MM.1S (cell line): ENCODE measurements at regions not wholly inside any gene's neighbourhood (a gene's known extent, or its start where the extent isn't known, plus 50 kb on each side); places are given as distances from the start of the nearest gene placed in this dataset.

Source experiments
- DNase-seq: peaks from one replicate; pipeline ENCODE4 v3.0.0-alpha.2; 2015
- H2AFZ ChIP-seq: fragments of 300-600 bp; sonication (generic); 2 replicates; pipeline ENCODE4 v1.6.0; 2016; ENCODE audit warnings: antibody characterized with exemption, low read length
- H3F3A ChIP-seq: fragments of 300-600 bp; sonication (generic); 2 replicates; pipeline ENCODE4 v1.6.1; 2016; ENCODE audit warnings: mild to moderate bottlenecking, antibody characterized with exemption, low read length, moderate library complexity, mixed read lengths; ENCODE audit not compliant: insufficient read depth
- H3K27ac ChIP-seq: fragments of 300-600 bp; sonication (generic); 2 replicates; pipeline ENCODE4 v1.5.1; 2016; ENCODE audit warnings: mild to moderate bottlenecking, low read length
- H3K27me3 ChIP-seq: fragments of 300-600 bp; sonication (generic); replicated peaks from 2 replicates; pipeline ENCODE4 v1.6.0; 2016; ENCODE audit warnings: low read length; ENCODE audit not compliant: insufficient read depth
- H3K36me3 ChIP-seq: fragments of 300-600 bp; sonication (generic); replicated peaks from 2 replicates; pipeline ENCODE4 v1.6.1; 2016; ENCODE audit warnings: mild to moderate bottlenecking, low read length, mixed read lengths; ENCODE audit not compliant: insufficient read depth
- H3K4me1 ChIP-seq: fragments of 300-600 bp; sonication (generic); 2 replicates; pipeline ENCODE4 v1.6.1; 2016; ENCODE audit warnings: low read length, mixed read lengths
- H3K4me2 ChIP-seq: fragments of 300-600 bp; sonication (generic); 2 replicates; pipeline ENCODE4 v1.6.0; 2016; ENCODE audit warnings: low read depth, low read length
- H3K4me3 ChIP-seq: fragments of 300-600 bp; sonication (generic); 2 replicates; pipeline ENCODE4 v1.5.1; 2016; ENCODE audit warnings: low read length, mixed read lengths
- H3K79me2 ChIP-seq: fragments of 300-600 bp; sonication (generic); 2 replicates; pipeline ENCODE4 v1.6.1; 2016; ENCODE audit warnings: mixed run types, low read length, mixed read lengths
- H3K9ac ChIP-seq: fragments of 300-600 bp; sonication (generic); 2 replicates; pipeline ENCODE4 v1.6.1; 2016; ENCODE audit warnings: low read length, mixed read lengths
- H3K9me2 ChIP-seq: fragments of 300-600 bp; sonication (generic); replicated peaks from 2 replicates; pipeline ENCODE4 v1.6.1; 2016; ENCODE audit warnings: mild to moderate bottlenecking, low read length, mixed read lengths; ENCODE audit not compliant: insufficient read depth
- H3K9me3 ChIP-seq: fragments of 300-600 bp; sonication (generic); replicated peaks from 2 replicates; pipeline ENCODE4 v1.6.1; 2016; ENCODE audit warnings: mild to moderate bottlenecking, low read length, mixed read lengths; ENCODE audit not compliant: insufficient read depth
- H4K20me1 ChIP-seq: fragments of 300-600 bp; sonication (generic); 2 replicates; pipeline ENCODE4 v1.6.1; 2016; ENCODE audit warnings: mild to moderate bottlenecking, low read length, moderate library complexity, mixed read lengths; ENCODE audit not compliant: insufficient read depth
- EZH2 ChIP-seq: fragments of 300-600 bp; sonication (generic); optimal IDR thresholded peaks from 2 replicates; pipeline ENCODE3; 2017; ENCODE audit warnings: low read depth, mild to moderate bottlenecking, antibody characterized with exemption, low read length, mixed read lengths
- EZH2phosphoT487 ChIP-seq: fragments of 300-600 bp; sonication (generic); IDR thresholded peaks from 2 replicates; pipeline ENCODE4 v1.6.1; 2018; ENCODE audit warnings: antibody characterized with exemption, low read length
- TF ChIP-seq, protein P1 (sequence below): fragments of 300-600 bp; sonication (generic); IDR thresholded peaks from 2 replicates; pipeline ENCODE4 v1.5.1; 2016; ENCODE audit warnings: antibody characterized with exemption, low read length, mixed read lengths

DNA sequence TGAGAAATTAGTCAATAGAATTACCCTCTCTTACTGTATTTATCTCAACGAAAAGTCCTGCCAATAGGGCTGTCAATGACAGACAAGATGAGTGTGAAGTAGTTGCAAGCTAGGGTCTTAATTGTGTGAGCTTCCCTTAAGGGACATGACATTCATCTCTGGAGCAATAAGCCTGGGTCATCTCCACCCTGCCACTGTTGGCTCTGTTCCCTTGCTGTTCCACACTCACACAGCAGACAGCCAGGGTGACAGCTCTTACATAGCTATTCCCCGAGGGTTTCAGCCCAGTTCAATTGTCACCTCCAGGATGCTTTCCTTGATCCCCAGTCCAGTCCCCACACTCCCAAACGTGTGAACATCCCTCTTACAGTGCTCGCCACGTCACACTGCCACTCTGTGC is 215.0 kb downstream of the NXPE2 start:
- no peaks in the 10 kb centered on the region for H3K4me1 ChIP-seq
- no peak for TF ChIP-seq EZH2phosphoT487
- TF ChIP-seq, protein P1, sequence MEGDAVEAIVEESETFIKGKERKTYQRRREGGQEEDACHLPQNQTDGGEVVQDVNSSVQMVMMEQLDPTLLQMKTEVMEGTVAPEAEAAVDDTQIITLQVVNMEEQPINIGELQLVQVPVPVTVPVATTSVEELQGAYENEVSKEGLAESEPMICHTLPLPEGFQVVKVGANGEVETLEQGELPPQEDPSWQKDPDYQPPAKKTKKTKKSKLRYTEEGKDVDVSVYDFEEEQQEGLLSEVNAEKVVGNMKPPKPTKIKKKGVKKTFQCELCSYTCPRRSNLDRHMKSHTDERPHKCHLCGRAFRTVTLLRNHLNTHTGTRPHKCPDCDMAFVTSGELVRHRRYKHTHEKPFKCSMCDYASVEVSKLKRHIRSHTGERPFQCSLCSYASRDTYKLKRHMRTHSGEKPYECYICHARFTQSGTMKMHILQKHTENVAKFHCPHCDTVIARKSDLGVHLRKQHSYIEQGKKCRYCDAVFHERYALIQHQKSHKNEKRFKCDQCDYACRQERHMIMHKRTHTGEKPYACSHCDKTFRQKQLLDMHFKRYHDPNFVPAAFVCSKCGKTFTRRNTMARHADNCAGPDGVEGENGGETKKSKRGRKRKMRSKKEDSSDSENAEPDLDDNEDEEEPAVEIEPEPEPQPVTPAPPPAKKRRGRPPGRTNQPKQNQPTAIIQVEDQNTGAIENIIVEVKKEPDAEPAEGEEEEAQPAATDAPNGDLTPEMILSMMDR: no peak
- H2AFZ ChIP-seq: no peak overlapping the region
- no peaks in the 10 kb centered on the region for H4K20me1 ChIP-seq
- no peaks in the 10 kb centered on the region for H3K27me3 ChIP-seq
- no peaks in the 10 kb centered on the region for H3K36me3 ChIP-seq
- H3K4me2 ChIP-seq: no peak overlapping the region
- no peak for DNase-seq
- no peaks in the 10 kb centered on the region for H3F3A ChIP-seq
- H3K27ac ChIP-seq: no peak overlapping the region
- no peak overlapping the region for H3K9ac ChIP-seq
- no peak overlapping the region for H3K4me3 ChIP-seq
- H3K9me2 ChIP-seq: no peaks in the 10 kb centered on the region
- H3K9me3 ChIP-seq: no peaks in the 10 kb centered on the region
- no peaks in the 10 kb centered on the region for H3K79me2 ChIP-seq

DNA sequence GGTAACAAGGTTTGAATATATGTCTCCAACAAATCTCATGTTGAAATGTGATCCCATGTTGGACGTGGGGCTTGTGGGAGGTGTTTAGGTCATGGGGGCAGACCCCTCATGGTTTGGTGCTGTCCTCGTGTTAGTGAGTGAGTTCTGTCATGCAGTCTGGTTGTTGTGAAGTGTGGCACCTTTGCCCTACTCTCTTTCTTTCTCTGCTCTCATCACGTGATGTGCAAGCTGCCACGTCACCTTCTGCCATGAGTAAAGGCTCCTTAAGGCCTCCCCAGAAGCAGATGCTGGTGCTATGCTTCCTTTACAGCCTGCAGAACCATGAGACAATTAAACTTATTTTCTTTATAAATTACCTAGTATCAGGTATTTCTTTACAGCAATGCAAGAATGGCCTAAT is 218.3 kb downstream of the NXPE2 start:
- Histone ChIP-seq H3K79me2 (no peaks in the 10 kb centered on the region), H3K4me2 (no peak overlapping the region), H3K27ac (no peak overlapping the region), H4K20me1 (no peaks in the 10 kb centered on the region), H3K36me3 (no peaks in the 10 kb centered on the region), H3K9me2 (no peaks in the 10 kb centered on the region), H3K27me3 (no peaks in the 10 kb centered on the region), H3K4me3 (no peak overlapping the region), H3F3A (no peaks in the 10 kb centered on the region), H3K4me1 (no peaks in the 10 kb centered on the region), H2AFZ (no peak overlapping the region), H3K9me3 (no peaks in the 10 kb centered on the region), H3K9ac (no peak overlapping the region)
- no peak for DNase-seq
- TF ChIP-seq EZH2phosphoT487: no peak
- TF ChIP-seq EZH2: no peak
- TF ChIP-seq, protein P1: no peak

DNA sequence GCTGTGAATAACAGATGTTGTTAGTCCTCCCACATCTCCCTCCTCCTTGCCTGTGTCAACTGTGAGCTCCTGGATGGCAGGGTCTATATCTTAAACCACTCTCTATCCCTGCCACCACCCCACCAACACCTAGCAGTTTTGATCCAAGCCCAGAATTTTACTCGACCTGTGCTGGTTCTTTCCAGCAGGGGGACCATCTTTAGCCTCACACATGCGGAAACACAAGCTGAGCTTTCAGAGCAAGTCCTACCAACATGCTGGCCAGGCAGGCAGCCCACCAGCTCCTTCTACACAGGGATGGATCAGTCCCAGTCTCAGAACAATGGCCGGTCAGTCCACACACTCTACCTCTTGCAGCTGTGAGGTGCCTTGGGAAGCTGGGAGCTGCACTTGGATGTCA is 231.5 kb downstream of the NXPE2 start:
- Histone ChIP-seq H3K4me1 (no peaks in the 10 kb centered on the region), H3K4me3 (no peak overlapping the region), H3K27me3 (no peaks in the 10 kb centered on the region), H3F3A (no peaks in the 10 kb centered on the region), H3K79me2 (no peaks in the 10 kb centered on the region), H3K9me3 (no peaks in the 10 kb centered on the region), H3K4me2 (no peak overlapping the region), H3K9me2 (no peaks in the 10 kb centered on the region), H3K27ac (no peak overlapping the region), H4K20me1 (no peaks in the 10 kb centered on the region), H3K36me3 (no peaks in the 10 kb centered on the region), H3K9ac (no peak overlapping the region), H2AFZ (no peak overlapping the region)
- no peak for DNase-seq
- TF ChIP-seq, protein P1: no peak
- TF ChIP-seq EZH2phosphoT487: no peak
- no peak for TF ChIP-seq EZH2
